GM12878 (cell line): ENCODE measurements at regions not wholly inside any gene's neighbourhood (a gene's known extent, or its start where the extent isn't known, plus 50 kb on each side); places are given as distances from the start of the nearest gene placed in this dataset.

ENCODE experiments used
- CBFB ChIP-seq: IDR thresholded peaks from 2 replicates; pipeline ENCODE4 v1.6.1; 2016; ENCODE audit warnings: antibody characterized with exemption, low read depth
- CHD1 ChIP-seq: IDR thresholded peaks from 2 replicates; pipeline ENCODE4 v1.6.1; 2012; ENCODE audit warnings: low read depth, low read length, improper control_type of control experiment
- CTCF ChIP-seq, 3 experiments: IDR thresholded peaks in 2 of 3; conservative IDR thresholded peaks in 1 of 3; 2 replicates each; pipeline ENCODE4 v1.5.1; 2011; ENCODE audit warnings: low read depth in 3 of 3, low read length in 3 of 3, mild to moderate bottlenecking in 3 of 3, control low read depth in 2 of 3, moderate library complexity in 2 of 3, inconsistent platforms in 1 of 3, mixed read lengths in 1 of 3; ENCODE audit not compliant: control insufficient read depth in 2 of 3, insufficient read depth in 1 of 3; ENCODE audit errors: extremely low read depth in 1 of 3
- EZH2 ChIP-seq: IDR thresholded peaks from 2 replicates; pipeline ENCODE4 v1.6.1; 2012; ENCODE audit warnings: low read depth, mild to moderate bottlenecking, control low read depth, inconsistent platforms, low read length, borderline replicate concordance; ENCODE audit not compliant: control insufficient read depth
- IRF3 ChIP-seq: fragments of 450-650 bp; IDR thresholded peaks from 2 replicates; pipeline ENCODE4 v1.6.1; 2014; ENCODE audit warnings: mild to moderate bottlenecking
- KLF5 ChIP-seq: fragments of 450-650 bp; IDR thresholded peaks from 2 replicates; pipeline ENCODE4 v1.6.1; 2014; ENCODE audit warnings: mild to moderate bottlenecking; ENCODE audit not compliant: partially characterized antibody
- MAX ChIP-seq: IDR thresholded peaks from 2 replicates; pipeline ENCODE4 v1.6.1; 2012; ENCODE audit warnings: low read depth, low read length, improper control_type of control experiment
- NBN ChIP-seq: fragments of 450-650 bp; IDR thresholded peaks from 2 replicates; pipeline ENCODE4 v1.6.1; 2016
- NFYB ChIP-seq: IDR thresholded peaks from 2 replicates; pipeline ENCODE4 v1.6.1; 2011; ENCODE audit warnings: low read depth, mild to moderate bottlenecking, low read length, improper control_type of control experiment, moderate library complexity; ENCODE audit not compliant: insufficient read depth
- POLR2AphosphoS5 ChIP-seq: IDR thresholded peaks from 2 replicates; pipeline ENCODE4 v1.6.1; 2011; ENCODE audit warnings: mild to moderate bottlenecking, low read length, inconsistent platforms
- RAD21 ChIP-seq: IDR thresholded peaks from 2 replicates; pipeline ENCODE4 v1.6.1; 2011; ENCODE audit warnings: mild to moderate bottlenecking, low read depth, low read length, moderate library complexity; ENCODE audit not compliant: insufficient read depth

GRCh38 chr15:47885920-47886319, 168.6 kb downstream of the SEMA6D start:
- TF ChIP-seq CTCF (IDR thresholded peaks at IDR 0.05 in 2 of 3, conservative IDR thresholded peaks at IDR 0.05 in 1 of 3; ENCODE audit: control insufficient read depth in 2 of 3, extremely low read depth in 1 of 3, insufficient read depth in 1 of 3, low read depth in 3 of 3, low read length in 3 of 3) (no peak), MAX (no peak), KLF5 (no peak), CHD1 (no peak), RAD21 (no peak), POLR2AphosphoS5 (no peak), NBN (no peak), CBFB (no peak), EZH2 (no peak), IRF3 (no peak), NFYB (no peak)
